Mammary epithelial cell (primary cell): ENCODE measurements at regions not wholly inside any gene's neighbourhood (a gene's known extent, or its start where the extent isn't known, plus 50 kb on each side); places are given as distances from the start of the nearest gene placed in this dataset.

ENCODE experiments used
- EZH2 ChIP-seq: IDR thresholded peaks from 2 replicates; pipeline ENCODE4 v1.6.1; 2012; ENCODE audit warnings: low read length, inconsistent platforms, borderline replicate concordance
- TF ChIP-seq, protein P1 (sequence below), 2 donors: IDR thresholded peaks in 1 of 2; conservative IDR thresholded peaks in 1 of 2; 2 replicates each; pipeline ENCODE4 v1.5.1; 2011 to 2012; ENCODE audit warnings: inconsistent platforms in 2 of 2, low read length in 2 of 2, mild to moderate bottlenecking in 2 of 2, control low read depth in 1 of 2, low read depth in 1 of 2; ENCODE audit not compliant: insufficient read depth in 1 of 2; ENCODE audit errors: extremely low read depth in 1 of 2

DNA sequence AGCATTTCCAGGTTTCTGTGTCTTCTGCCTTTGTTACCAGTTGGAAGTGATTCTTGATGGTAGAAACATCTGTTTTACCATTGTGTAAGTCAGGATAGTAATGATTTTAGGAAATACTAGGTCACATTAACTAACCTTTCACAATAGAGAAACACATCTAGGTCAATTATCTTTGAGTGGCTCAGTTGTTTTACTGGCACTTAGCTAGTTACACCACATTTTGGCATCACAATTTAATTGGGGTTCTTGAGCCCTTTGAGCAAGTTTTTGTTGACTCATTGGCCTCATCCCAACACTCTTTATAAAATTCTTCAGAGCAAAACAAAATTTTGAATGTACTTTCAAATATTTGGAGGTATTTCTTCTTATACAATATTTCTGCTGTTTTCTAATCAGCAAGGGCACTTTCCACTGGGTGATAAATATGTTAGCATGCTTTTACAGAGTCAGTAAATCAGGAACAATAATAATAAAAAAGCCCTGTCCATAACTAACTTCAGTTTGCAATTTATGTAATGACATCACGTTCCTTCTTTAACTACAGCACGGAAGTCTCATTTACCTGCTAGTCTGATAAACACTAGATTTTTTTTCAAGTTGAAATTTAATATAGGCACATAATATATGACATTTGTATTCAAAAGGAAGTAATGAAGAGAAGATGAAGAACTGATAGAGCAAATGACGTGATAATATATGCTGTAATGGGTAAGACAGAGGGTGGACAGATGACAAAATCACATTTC, 64.8 kb upstream of the GK2 start:
- TF ChIP-seq, protein P1, sequence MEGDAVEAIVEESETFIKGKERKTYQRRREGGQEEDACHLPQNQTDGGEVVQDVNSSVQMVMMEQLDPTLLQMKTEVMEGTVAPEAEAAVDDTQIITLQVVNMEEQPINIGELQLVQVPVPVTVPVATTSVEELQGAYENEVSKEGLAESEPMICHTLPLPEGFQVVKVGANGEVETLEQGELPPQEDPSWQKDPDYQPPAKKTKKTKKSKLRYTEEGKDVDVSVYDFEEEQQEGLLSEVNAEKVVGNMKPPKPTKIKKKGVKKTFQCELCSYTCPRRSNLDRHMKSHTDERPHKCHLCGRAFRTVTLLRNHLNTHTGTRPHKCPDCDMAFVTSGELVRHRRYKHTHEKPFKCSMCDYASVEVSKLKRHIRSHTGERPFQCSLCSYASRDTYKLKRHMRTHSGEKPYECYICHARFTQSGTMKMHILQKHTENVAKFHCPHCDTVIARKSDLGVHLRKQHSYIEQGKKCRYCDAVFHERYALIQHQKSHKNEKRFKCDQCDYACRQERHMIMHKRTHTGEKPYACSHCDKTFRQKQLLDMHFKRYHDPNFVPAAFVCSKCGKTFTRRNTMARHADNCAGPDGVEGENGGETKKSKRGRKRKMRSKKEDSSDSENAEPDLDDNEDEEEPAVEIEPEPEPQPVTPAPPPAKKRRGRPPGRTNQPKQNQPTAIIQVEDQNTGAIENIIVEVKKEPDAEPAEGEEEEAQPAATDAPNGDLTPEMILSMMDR (conservative IDR thresholded peaks at IDR 0.05 in 1 of 2, IDR thresholded peaks at IDR 0.05 in 1 of 2; ENCODE audit: extremely low read depth in 1 of 2, insufficient read depth in 1 of 2, low read depth in 1 of 2, low read length in 2 of 2) = no peak
- no peak for TF ChIP-seq EZH2
